Thyroid gland (tissue), 4 donors: ENCODE measurements at regions not wholly inside any gene's neighbourhood (a gene's known extent, or its start where the extent isn't known, plus 50 kb on each side); places are given as distances from the start of the nearest gene placed in this dataset.

Source experiments
- CTCF ChIP-seq, 6 experiments: fragments of 200-600 bp in 3 of 6; fragments of 450-650 bp in 3 of 6; sonication (generic) in 3 of 6; IDR thresholded peaks; one replicate each; pipeline ENCODE4 v1.5.1; 2016 to 2019; ENCODE audit warnings: antibody characterized with exemption in 6 of 6, mild to moderate bottlenecking in 2 of 6, inconsistent platforms in 1 of 6, moderate library complexity in 1 of 6
- POLR2A ChIP-seq, 2 donors: fragments of 450-650 bp; IDR thresholded peaks; one replicate each; pipeline ENCODE4 v1.6.1; 2017; ENCODE audit warnings: antibody characterized with exemption in 2 of 2, mild to moderate bottlenecking in 2 of 2, moderate library complexity in 1 of 2

GRCh38 chr3:31355807-31356206, 176.9 kb upstream of the STT3B start:
- TF ChIP-seq CTCF (IDR thresholded peaks at IDR 0.05) (no peak), POLR2A (IDR thresholded peaks at IDR 0.05) (no peak)
